ENCODE measurements at regions not wholly inside any gene's neighbourhood (a gene's known extent, or its start where the extent isn't known, plus 50 kb on each side); places are given as distances from the start of the nearest gene placed in this dataset.

- no peak for DNase-seq
- Histone ChIP-seq H2BK120ac (ENCODE audit: low read depth, low read length, poor library complexity, severe bottlenecking) (no peak overlapping the region), H4K8ac (replicated peaks; ENCODE audit: insufficient read length, low read depth, low read length) (no peak overlapping the region), H2BK5ac (ENCODE audit: insufficient read length, low read length) (no peak overlapping the region), H3K27ac (ENCODE audit: insufficient read length, low read depth, low read length) (no peak overlapping the region), H3K4ac (ENCODE audit: low read depth, low read length) (no peak overlapping the region), H3K9ac (ENCODE audit: extremely low read depth, insufficient read length, low read length) (no peak overlapping the region), H3K9me3 (ENCODE audit: control insufficient read depth, low read depth, low read length) (no peaks in the 10 kb centered on the region), H3K79me2 (ENCODE audit: insufficient read depth, low read length) (no peaks in the 10 kb centered on the region), H3T11ph (ENCODE audit: low read length) (no peak overlapping the region), H2AFZ (ENCODE audit: low read length) (no peak overlapping the region), H3K4me1 (ENCODE audit: insufficient read depth, low read length) (no peaks in the 10 kb centered on the region), H3K27me3 (ENCODE audit: insufficient read depth, low read length) (no peaks in the 10 kb centered on the region), H3K79me1 (ENCODE audit: insufficient read depth, low read depth, low read length, poor library complexity, severe bottlenecking) (no peaks in the 10 kb centered on the region), H4K5ac (ENCODE audit: insufficient read length, low read depth, low read length) (no peak overlapping the region), H2BK12ac (ENCODE audit: insufficient read length, low read depth, low read length) (no peak overlapping the region), H2AK5ac (ENCODE audit: insufficient read length, low read length) (no peak overlapping the region), H3K56ac (ENCODE audit: insufficient read length, low read depth, low read length) (no peak overlapping the region), H2BK20ac (ENCODE audit: low read depth, low read length, poor library complexity, severe bottlenecking) (no peak overlapping the region), H4K20me1 (ENCODE audit: control insufficient read depth, insufficient read depth, insufficient read length) (no peaks in the 10 kb centered on the region), H3K18ac (ENCODE audit: insufficient read length, low read depth, low read length) (no peak overlapping the region), H3K23ac (ENCODE audit: insufficient read length, low read depth, low read length) (no peak overlapping the region), H3K23me2 (ENCODE audit: insufficient read length, low read depth, low read length, poor library complexity, severe bottlenecking) (no peaks in the 10 kb centered on the region), H4K91ac (ENCODE audit: insufficient read length, low read depth, low read length) (no peak overlapping the region), H3K14ac (ENCODE audit: insufficient read depth, low read length) (no peak overlapping the region), H2BK15ac (ENCODE audit: low read depth, low read length) (no peak overlapping the region), H3K4me2 (ENCODE audit: insufficient read depth, insufficient read length, low read length) (no peak overlapping the region)
- Mint-ChIP-seq H3K4me1 (peaks cover 3 to 6% of the 10 kb centered on the region in 2 experiments; a peak in 2 of 4 replicates), H3K9me3 (peaks cover 0 to 3% of the 10 kb centered on the region in 2 experiments; a peak in 2 of 5 replicates), H3K4me3 (no peak overlapping the region), H3K27me3 (ENCODE audit: low read depth) (no peaks in the 10 kb centered on the region), H3K36me3 (ENCODE audit: insufficient read depth in 1 of 3, low read depth in 3 of 3) (no peaks in the 10 kb centered on the region), H3K27ac (no peak overlapping the region)
- TF ChIP-seq, protein P1, sequence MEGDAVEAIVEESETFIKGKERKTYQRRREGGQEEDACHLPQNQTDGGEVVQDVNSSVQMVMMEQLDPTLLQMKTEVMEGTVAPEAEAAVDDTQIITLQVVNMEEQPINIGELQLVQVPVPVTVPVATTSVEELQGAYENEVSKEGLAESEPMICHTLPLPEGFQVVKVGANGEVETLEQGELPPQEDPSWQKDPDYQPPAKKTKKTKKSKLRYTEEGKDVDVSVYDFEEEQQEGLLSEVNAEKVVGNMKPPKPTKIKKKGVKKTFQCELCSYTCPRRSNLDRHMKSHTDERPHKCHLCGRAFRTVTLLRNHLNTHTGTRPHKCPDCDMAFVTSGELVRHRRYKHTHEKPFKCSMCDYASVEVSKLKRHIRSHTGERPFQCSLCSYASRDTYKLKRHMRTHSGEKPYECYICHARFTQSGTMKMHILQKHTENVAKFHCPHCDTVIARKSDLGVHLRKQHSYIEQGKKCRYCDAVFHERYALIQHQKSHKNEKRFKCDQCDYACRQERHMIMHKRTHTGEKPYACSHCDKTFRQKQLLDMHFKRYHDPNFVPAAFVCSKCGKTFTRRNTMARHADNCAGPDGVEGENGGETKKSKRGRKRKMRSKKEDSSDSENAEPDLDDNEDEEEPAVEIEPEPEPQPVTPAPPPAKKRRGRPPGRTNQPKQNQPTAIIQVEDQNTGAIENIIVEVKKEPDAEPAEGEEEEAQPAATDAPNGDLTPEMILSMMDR (conservative IDR thresholded peaks at IDR 0.05) = no peak
These were observed 195.3 kb upstream of the RFX3 start for GRCh38 chr9:3721096-3721495.

Data from H9 (cell line).